ENCODE measurements at regions not wholly inside any gene's neighbourhood (a gene's known extent, or its start where the extent isn't known, plus 50 kb on each side); places are given as distances from the start of the nearest gene placed in this dataset.

DNA sequence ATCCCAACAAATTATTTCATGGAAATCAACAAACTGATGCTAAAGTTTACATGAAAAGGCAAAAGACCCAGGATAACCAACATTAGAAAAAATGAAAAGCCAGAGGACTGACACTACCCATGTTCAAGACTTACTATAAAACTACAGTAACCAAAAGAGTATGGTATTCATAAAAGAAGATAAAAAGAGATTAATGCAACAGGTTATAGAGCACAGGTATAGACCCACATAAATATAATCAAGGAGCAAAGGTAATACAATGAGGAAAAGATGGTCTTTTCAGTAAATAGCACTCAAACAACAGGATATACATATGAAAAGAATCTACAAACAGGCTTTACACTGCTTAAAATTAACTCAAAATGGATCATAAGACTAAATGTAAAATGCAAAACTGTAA is 1342.7 kb downstream of the UQCRFS1 start:
- TF ChIP-seq CTCF (IDR thresholded peaks at IDR 0.05): no peak
- TF ChIP-seq POLR2A (IDR thresholded peaks at IDR 0.05): no peak
